HL-60/S4 (cell line): ENCODE measurements at regions not wholly inside any gene's neighbourhood (a gene's known extent, or its start where the extent isn't known, plus 50 kb on each side); places are given as distances from the start of the nearest gene placed in this dataset.
"Not testable (repeated sequence)": the region's sequence is repeated elsewhere in the genome, so short reads cannot be mapped to it uniquely, and the experiment has no call there.

Source experiments
- in situ Hi-C: fragments of 300-500 bp; cut with MboI; formaldehyde crosslinking; loops from 2 replicates; pipeline ENCODE4 v1.14.3; 2022; ENCODE audit warnings: low sequenced_read_pairs

DNA sequence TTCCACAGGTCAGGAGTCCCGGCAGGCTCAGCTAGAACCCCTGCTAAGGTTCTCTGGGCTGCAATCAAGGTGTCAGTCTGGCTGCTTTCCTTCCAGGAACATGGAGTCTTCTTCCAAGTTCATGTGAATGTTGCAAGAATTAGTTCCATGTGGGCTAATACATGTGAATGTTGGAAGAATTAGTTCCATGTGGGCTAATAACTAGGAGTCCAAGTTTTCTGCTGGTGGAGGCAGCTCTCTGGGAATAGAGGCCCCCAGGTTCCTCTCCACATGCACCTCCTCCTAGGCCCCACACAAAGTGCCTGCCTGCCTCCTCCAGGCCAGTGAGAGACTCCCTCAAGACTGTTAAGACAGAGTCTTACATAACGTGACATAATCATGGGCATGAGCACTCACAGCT, 140.8 kb upstream of the SLC35G4 start:
- in situ Hi-C loops = no loop called here

DNA sequence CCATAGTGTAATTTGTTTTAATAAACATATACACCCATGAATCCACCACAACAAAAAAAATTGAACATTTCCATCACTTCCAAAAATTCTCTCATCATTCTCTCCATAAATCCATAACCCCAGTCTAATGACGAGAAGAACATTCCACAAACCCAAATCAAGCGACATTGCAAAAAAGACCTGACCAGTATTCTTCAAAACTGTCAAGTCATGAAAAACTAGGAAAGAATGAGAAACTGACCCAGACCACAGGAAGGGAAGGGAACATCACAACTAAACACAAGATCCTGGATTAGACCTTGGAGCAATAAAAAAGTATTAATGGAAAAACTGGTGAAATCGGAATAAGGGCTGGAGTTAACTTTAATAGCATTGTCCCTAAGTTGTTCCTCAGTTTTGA, 141.3 kb upstream of the SLC35G4 start:
- in situ Hi-C loops = no loop called here

DNA sequence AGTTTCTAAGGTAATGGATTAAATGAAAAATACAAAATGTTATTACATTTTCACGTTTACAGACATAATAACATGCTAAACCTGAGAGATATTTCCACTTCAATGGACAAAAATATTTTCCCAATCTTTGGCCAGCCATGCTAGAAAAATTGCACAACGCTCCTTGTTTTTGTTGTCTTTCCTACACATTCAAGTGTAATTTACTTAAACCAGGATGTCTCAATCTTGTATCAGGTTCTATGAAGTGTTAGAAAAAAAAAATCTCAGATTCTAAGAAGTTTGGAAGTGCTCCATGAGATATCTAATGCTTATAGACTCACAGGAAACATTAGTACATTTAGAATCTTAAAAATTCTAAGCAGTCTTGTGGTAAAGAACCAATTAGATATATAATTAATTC, 141.8 kb upstream of the SLC35G4 start:
- in situ Hi-C loops = no loop called here

DNA sequence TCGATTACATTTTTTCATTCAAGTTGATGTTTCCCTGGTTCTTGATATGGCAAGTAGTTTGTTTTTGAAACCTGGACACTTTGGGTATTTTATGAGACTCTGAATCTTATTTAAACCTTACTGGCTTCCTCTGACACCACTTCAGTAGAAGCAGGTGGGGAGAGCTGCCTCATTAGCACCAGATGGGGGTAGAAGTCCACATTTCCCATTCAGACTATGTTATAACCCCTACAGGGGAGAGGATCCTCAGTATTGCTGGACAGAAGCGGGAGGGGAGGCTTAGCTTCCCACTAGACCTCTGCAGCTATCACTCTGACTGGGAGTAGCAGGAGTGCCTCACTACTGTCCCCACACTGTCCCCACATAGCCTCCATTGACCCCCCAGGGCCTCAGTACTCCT, 145.3 kb upstream of the SLC35G4 start:
- in situ Hi-C loops = no loop called here

DNA sequence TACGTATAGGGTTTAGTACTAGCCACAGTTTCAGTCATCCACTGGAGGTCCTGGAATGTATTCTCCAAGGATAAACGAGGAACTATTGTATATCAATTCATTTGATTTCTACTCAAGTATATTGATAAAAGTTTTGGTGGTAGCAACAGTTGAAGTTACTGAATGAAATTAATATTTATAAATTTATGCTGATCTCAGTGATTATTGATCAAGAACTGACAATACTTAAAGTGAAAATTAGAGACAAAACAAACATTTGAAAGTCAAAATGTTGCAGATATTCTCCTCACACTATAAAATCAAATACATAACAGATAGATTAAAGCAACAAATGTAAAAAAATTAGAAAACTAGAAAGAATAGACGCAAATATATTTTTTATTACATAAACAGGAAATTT, 150.9 kb upstream of the SLC35G4 start:
- in situ Hi-C loops = no loop called here

DNA sequence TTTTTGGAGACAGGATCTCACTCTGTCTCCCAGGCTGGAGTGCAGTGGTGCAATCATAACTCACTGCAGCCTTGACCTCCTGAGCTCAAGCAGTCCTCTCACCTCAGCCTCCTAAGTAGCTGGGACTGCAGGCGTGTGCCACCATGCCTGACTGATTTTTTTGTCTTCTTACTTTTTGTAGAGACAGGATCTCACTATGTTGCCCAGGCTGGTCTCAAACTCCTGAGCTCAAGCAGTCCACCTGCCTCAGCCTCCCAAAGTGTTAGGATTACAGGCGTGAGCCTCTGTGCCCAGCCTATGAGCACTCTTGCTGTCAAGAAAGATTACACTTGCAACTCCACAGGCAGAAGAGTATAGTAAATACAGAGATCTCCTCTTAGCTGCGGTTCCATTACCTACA, 151.5 kb upstream of the SLC35G4 start:
- in situ Hi-C loops = not testable (repeated sequence)

DNA sequence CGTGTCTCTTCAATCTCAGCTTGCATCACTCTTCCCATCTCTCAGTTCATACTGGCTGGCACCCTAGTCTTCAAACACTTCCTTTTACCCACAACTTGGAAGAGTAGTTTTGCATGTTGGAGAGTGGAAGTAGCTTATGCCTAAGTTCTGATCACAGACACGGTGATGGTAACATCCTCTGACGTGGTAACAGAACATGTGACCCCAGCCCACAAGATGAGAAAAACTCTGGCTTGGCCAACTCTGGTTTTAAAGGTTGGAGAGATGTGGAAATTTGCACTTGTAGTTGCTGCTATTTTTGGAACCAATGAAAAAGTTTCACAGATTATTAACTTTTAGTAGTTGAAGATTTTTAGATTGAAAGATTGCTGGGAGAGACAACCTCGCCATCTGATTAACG, 155.4 kb upstream of the SLC35G4 start:
- in situ Hi-C loops = no loop called here

DNA sequence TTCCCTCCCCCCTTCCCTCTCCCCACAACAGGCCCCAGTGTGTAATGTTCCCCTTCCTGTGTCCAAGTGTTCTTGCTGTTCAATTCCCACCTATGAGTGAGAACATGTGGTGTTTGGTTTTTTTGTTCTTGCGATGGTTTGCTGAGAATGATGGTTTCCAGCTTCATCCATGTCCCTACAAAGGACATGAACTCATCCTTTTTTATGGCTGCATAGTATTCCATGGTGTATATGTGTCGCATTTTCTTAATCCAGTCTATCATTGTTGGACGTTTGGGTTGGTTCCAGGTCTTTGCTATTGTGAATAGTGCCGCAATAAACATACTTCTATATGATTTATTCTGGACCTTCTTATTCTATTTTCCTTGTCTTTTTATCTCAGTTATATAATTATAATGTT, 165.2 kb upstream of the SLC35G4 start:
- in situ Hi-C loops = not testable (repeated sequence)

DNA sequence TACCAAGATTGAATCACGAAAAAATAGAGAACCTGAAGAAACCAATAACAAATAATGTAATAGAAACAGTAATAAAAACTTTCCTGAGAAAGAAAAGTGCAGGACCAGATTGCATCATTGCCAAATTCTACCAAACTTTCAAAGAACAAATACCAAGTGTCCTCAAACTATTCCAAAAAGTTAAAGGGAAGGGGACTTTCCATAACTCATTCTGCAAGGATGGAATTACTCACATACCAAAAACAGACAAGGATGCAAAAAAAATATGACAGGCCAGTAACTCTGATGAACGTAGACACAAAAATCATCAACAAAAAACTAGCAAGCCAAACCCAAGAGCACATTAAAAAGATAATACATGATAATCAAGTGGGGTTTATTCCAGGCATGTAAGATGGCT, 172.3 kb upstream of the SLC35G4 start:
- in situ Hi-C loops = no loop called here

DNA sequence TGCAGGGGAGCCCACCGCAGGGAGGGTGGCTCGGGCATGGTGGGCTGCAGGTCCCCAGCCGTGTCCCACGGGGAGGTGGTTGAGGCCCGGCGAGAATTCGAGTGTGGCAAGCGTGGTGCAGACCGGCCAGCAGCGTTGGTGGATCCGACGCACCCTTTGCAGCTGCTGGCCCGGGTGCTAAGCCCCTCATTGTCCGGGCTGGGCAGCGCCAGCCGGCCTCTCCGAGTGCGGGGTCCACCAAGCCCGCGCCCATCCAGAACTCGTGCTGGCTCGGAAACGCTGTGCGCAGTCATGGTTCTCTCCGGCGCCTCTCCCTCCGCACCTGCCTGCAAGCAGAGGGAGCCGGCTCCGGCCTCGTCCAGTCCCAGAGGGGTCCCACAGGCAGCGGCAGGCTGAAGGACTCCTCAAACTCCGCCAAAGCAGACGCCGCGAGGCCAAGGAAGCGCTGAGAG, 177.0 kb upstream of the SLC35G4 start:
- in situ Hi-C loops = no loop called here

DNA sequence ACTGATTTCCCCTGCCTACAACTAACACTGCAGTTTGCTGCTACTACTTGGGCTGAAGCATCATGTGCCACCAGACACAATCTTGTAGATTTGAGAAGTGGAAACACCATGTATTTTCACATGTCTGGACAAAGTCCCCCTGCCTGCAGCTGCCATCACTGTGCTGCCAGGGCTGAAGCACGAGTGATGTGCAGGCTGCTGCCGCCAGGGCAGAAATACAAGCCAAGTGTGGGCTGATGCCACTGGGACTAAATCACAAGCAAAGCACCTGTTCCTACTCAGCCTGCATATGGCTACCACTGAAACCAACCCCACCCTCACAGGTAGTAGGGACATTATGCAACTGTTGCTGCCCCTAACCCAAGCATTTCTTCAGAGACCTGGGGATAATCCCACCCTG, 179.5 kb upstream of the SLC35G4 start:
- in situ Hi-C loops = no loop called here

DNA sequence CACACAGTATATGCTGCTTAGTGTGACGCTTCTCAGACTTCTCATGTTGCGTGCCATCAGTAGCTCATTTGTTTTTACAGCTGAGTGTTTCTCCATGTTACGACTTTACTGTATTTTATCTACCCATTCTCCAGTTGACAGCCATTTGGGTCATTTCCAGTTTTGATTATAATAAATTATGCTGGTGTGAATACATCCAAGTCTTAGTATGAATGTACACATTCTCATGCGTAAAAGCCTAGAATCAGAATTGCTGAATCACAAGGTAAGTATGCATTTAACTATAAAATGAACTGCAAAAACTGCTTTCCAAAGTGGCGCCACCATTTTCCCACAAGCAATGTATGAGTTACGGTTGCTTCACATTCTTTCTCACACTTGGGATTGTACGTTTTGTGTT, 184.2 kb upstream of the SLC35G4 start:
- in situ Hi-C loops = no loop called here

DNA sequence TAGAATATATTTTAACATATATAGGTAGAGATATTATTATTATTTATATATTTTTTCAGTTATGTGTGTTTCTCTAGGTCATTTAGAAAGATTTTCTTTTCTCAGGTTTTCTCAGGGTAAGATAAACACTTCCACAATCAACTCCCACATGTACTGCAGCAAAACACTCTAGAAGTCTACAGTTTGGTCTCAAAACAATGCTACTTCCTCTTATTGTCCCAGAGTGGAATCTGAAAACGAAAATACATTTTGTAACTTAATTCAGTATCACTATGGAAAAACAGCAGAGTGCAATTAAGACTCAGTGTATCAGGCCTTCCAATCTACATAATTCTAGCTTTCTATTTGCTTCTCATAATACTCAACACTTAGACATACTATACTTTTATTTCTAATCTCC, 190.1 kb upstream of the SLC35G4 start:
- in situ Hi-C loops = no loop called here

DNA sequence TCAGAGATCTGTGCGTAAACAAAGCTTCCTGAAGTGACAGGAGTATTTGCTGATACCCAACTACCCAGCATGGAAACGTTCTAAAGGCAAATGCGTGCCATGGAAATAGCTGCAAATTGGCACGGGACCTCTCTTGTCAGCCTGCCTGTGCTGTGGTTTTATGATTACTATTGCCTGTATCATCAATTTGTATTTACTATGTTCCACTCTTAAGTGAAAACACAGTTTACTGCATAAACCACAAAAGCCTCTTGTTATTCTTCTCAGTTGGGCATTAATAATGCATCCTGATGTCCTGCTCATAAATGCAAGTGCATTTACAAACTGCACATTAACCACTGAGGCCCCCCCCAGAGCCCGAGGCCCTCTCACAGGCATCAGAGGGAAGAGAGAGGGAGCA, 196.6 kb upstream of the SLC35G4 start:
- in situ Hi-C loops = no loop called here

DNA sequence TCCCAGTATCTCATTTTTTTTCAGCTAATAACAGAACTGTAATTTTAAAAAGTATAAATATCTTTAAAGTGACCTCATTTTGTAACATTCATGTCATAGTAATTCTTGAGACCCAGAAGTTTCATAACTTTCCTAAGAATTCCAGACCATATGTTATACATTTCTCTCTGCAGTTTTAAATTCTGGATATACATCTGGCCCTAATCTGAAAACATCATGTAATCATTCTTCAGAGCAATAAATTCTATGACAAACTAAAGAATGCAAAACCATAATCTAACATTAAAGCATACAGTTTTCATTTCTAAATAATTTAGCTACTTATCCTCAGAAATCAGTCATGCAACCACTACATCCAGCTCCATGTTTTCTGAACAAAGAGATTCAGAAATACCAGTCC, 198.3 kb upstream of the SLC35G4 start:
- in situ Hi-C loops = no loop called here

DNA sequence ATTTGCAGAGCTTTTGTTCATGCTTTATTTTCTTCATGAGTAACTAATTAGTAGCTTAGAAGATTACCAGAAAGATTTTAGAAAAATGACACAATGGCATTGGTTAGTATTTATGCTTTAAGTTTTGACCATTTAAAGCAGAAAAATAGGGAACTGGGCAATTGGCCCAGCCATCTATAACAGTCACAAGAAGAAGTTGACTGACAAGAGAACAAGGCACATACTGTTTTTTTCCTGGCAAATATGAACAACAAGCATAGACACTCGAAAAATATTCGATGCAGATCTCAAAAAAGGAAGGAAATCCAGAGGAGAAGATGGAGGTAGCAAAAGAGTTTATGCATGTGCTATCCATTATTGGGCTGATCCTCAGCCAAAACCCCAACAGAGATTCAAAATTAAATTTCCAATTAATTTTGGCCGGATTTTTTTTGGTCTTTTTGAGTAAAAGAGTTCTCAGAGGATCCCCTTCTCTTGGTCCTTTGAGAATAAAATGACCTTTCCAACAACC, 200.8 kb upstream of the SLC35G4 start:
- in situ Hi-C loops = no loop called here

DNA sequence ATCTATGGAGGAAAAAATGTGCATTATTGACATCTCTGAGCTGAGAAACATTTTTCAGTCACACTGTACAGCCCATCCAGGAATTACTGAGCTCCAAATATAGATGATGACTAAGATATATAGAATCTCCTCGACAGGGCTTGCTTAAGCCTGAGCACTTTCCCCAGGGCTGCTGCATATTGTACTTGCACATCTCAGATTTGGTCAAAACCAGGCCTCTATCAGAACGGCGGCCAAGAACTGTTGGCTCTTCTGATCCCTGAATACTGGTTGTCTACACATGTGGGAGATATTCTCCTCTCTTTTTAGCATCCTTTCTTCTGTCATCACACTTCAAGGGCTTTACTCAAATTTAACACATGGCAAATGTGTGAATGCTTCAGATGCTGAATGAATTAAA, 201.5 kb upstream of the SLC35G4 start:
- in situ Hi-C loops = no loop called here

DNA sequence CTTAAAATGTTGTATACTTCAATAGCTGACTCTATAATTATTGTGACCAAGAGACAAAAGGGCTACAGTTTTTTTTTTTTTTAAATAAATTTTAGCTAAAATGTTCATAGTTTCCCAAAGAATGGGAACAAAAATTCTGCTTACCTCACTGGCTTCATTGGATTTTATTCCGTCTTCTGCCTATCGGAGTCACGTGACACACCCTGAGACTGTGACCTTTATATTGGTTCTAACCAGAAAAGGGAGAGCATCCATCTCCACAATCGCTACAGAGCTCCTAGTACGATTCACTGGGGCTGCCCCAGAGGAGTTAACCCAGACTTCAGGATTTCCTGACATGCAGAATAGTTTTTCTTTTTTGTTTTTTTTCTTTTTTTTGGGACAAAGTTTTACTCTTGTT, 203.6 kb upstream of the SLC35G4 start:
- in situ Hi-C loops = no loop called here

DNA sequence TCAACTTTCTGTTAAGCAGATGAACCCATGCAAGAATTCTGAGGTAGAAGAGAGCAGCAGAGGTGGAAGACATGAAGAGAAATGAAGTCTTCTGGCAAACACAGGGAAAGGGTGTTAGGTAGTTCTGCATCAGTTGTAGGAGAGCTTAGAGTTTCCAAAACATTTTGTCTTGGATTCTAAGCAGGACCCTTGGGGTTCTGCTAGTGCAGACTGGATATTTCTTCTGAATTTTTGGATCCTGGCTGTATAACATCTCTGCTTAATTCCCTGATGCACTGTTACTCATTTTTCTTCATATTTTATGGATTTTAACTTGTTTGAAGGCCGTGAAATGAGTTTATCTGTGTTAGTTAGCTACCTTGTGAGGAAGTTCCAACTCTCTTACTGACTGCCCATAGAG, 208.7 kb upstream of the SLC35G4 start:
- in situ Hi-C loops = no loop called here

DNA sequence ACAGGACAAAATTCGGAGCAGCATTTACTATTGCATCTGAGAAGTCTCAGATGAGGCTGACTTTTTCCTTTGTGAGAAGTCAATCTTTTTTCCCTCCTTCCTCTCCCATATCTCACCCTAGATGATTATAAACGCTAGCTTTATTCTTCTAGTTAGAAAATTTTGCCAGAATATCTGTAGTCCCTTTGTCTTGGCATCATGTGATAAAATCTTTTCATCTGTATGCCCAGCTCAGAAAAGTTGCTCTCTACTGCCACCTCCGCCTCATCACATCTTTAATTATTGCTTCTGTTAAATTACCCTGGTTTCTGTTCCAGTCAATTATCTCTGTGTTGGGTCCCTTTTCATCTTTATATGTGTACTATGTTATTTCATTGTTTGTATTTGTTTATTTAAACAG, 210.8 kb upstream of the SLC35G4 start:
- in situ Hi-C loops = loop anchor here (25.0 kb wide), 1 partner anchor 111 kb away; no protein-coding TSS in a partner anchor

DNA sequence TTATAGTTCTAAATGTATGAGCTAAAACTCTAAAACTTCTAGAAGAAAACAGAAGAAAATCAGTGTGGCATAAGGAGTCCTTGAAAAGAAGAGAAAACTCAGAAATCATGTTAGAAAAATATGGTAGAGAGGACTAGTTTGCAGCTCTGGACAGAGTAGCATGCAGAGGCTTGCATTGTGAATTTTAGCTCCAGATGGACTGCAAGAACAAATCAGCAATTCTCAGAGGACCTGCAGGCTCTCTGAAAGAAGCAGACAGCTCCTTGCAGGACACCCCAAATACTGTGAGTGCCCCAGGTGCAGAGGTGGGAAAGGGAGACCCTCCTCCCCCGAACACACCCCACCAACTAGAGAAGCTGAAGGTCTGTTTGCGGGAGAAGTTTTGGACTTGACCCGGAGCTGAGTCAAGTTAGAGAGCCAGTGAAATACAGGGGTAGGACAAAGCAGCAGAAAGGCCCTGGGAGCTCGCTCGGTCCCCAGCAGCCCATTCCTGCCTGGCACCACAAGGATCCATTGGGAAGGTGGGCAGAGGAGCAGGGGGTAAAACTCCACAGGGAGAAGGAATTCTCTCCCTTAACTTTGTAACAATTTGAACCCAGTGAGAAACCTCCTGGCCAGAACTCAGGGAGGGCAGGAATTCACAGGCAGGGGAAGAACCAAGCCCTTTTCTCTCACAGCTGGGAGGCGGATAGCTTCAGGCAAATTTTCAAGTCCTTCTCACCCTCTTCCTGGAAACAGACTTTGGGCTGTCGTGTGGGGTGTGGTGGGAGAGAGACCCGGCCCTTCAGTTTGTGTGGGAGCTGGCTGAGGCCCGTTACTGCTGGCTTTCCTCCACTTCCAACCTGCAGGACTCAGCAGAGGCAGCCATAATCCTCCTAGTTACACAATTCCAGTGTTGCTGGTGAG, 216.2 kb upstream of the SLC35G4 start:
- in situ Hi-C loops = loop anchor here (25.0 kb wide), 1 partner anchor 106 kb away; no protein-coding TSS in a partner anchor

DNA sequence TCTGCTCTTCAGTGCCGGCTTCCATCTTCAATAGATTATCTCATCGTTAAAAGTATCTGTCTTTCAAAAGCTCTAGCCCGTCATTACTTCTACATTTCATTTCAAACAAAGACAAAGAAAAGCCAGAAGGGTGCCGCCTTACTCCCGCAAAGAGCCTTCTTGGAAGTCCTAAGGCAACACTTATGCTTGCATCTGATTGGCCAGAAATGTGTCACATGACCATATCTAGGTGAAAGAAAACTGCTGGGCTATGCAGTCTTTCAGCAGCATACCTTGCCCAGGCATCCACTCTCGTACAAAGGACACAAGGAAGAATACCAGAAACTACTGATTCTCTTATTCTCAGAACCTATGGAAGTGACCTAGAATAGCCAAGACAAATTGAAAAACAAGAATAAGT, 217.1 kb upstream of the SLC35G4 start:
- in situ Hi-C loops = loop anchor here (25.0 kb wide), 1 partner anchor 105 kb away; no protein-coding TSS in a partner anchor
